ENCODE measurements at regions not wholly inside any gene's neighbourhood (a gene's known extent, or its start where the extent isn't known, plus 50 kb on each side); places are given as distances from the start of the nearest gene placed in this dataset.
"Not testable (repeated sequence)": the region's sequence is repeated elsewhere in the genome, so short reads cannot be mapped to it uniquely, and the experiment has no call there.

DNA sequence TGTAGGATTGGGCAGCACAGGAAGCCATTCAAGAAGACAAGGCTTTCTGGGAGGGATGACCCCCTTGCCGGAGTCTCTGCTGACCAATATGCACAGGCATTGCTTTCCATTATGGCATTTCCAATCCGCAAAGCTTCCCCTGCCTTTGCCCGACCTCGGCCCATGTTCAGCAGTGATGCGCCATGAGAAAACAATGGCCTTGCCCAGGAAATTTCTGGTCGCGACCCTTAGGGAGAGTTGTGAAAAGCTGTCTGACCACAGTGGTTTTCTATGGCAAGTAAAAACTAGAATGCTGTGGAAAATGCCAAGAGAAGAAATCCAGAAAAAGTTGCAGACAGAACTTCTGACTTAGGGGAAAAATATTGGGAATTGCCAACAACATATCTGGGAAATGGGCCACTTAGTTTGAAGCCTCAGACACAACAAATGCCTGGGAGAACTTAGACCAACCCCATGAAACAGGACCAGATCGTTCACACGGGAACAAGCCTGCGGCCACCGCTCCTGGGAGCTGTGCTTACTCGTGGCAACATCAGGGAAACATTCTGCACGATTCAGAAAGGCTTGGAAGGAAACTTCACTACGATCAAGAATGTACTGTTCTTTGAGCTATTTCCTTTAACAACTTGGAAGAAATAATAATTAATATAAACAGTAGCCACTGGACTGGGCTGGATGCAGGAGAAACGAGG, 512.4 kb downstream of the TNS3 start:
- Histone ChIP-seq H3K27ac (no peak overlapping the region), H3K4me3 (no peak overlapping the region)
- no peak for DNase-seq (ENCODE audit: low spot score)
- TF ChIP-seq, protein P1, sequence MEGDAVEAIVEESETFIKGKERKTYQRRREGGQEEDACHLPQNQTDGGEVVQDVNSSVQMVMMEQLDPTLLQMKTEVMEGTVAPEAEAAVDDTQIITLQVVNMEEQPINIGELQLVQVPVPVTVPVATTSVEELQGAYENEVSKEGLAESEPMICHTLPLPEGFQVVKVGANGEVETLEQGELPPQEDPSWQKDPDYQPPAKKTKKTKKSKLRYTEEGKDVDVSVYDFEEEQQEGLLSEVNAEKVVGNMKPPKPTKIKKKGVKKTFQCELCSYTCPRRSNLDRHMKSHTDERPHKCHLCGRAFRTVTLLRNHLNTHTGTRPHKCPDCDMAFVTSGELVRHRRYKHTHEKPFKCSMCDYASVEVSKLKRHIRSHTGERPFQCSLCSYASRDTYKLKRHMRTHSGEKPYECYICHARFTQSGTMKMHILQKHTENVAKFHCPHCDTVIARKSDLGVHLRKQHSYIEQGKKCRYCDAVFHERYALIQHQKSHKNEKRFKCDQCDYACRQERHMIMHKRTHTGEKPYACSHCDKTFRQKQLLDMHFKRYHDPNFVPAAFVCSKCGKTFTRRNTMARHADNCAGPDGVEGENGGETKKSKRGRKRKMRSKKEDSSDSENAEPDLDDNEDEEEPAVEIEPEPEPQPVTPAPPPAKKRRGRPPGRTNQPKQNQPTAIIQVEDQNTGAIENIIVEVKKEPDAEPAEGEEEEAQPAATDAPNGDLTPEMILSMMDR (IDR thresholded peaks at IDR 0.05), result no peak

DNA sequence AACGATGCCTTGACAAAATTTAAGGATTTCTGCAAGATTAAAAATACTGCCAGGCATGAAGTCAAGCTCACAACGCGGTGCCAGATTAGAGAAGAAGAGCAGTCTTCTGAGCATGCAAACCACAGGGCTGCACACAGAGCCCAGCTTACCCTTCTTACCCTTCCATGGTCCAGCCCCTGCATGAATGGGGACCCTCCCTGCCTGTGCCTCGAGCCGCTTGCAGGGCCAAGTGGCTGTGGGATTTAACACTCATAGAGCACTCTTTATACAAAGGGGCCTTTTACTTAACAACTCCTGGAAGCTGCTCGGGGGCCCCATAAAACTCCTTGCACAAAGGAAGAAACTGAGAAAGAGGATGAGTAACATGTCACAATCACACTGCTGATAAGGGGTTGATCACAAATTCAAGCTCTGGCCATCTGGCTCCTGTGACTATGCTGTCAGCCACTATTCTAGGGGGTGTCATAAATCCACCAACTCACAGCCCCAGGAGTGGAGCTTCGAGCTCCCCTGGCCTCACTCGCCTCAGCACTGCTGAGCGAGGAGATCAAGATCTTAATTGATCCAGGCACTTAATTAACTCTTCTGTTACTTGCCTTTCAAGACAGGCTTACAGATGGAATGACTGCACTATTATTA, 514.8 kb downstream of the TNS3 start:
- DNase-seq (ENCODE audit: low spot score), result no peak
- Histone ChIP-seq H3K4me3 (no peak overlapping the region), H3K27ac (no peak overlapping the region)
- TF ChIP-seq, protein P1 (IDR thresholded peaks at IDR 0.05), result no peak

DNA sequence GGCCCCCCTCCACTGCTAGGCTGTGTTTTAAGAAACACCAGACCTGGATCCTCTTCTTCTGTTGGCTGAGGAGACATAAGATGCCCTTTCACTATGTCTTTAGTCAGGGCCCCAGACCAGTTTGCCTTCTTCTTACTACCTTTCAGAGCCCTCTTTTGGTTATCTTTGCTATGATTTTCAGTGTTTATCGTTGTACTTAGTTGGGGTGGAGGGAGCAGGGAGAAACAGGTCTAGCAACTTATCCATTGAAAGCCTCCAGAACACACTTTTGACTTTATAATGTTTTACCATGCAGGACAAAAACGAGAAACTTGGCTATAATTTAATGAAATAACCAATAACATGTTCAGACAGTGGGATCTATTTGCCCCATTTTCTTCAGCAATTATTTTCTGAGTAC, 525.2 kb downstream of the TNS3 start:
- no peak overlapping the region for H3K27ac ChIP-seq
- H3K4me3 ChIP-seq, result no peak overlapping the region
- TF ChIP-seq, protein P1 (IDR thresholded peaks at IDR 0.05), result no peak
- DNase-seq (ENCODE audit: low spot score), result no peak

DNA sequence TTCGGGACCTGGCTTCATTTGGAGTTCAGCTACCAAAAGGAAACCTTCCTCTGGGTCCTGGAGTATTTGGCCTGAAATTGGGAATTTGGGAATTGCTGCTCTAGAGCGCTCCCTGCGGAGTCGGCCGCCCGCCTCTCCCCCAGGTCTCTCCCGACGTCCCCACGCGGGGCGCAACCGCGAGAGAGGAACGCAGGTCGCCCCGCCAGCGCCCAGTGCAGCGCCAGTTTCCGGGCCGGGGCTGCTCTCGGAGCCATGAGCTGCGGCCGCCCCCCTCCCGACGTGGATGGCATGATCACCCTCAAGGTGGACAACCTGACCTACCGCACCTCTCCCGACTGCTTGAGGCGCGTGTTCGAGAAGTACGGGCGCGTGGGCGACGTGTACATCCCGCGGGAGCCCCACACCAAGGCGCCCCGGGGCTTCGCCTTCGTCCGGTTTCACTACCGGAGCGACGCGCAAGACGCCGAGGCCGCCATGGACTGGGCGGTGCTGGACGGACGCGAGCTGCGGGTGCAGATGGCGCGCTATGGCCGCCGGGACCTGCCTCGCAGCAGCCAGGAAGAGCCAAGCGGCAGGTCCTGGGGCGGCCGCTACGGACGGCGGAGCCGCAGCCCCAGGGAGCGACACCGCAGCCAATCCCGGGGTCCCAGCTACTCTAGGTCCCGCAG, 529.2 kb downstream of the TNS3 start:
- H3K27ac ChIP-seq; DNase-seq (ENCODE audit: low spot score): not testable (repeated sequence)
- peak overlapping the region; percentile 40 for H3K4me3 ChIP-seq

DNA sequence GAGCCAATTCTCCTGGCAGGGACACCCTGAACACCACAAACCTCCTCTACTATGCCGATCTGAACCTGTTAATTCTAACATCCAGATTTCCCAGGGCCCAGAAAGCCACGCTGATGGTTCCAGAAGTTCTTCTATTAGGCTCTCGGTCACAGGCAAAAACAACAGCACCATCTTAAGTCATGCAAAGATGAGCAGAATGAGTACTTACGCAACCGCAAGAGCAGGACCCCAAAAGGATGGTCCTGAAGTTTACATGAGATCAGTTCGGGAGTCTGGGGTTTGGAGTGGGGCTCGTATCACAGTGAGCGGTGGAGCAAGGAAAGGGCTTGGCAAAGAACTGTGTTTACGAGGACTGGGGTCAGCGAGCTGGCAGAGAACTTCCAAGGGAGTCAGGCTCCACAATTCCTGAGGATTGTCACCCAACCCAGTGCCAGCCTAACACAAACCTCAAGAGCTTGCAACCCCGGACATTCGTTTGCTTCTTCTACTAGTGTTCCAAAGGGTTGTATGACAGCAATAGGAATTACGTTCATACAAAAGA, 532.6 kb downstream of the TNS3 start:
- H3K4me3 ChIP-seq, result no peak overlapping the region
- no peak overlapping the region for H3K27ac ChIP-seq
- no peak for DNase-seq (ENCODE audit: low spot score)
- TF ChIP-seq, protein P1 (IDR thresholded peaks at IDR 0.05), result no peak

DNA sequence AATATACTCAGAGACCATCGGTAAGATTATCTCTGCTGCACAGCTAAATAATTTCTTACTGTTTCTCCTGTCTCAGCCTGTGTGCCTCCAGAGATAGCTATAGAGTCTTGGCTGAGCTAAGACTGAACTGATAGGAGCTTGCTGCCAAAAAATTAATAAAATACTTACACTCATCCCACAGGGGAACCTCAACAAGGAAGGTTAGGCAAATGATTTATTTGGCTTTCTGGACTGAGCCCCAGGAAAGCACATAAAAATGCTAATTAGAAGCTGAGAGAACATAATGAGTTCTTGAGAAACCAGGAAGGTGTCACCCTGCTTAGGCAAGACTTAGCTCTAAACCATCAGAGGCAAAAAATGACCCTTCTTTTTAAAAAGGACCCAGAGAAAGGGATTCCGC, 534.5 kb downstream of the TNS3 start:
- Histone ChIP-seq H3K27ac (no peak overlapping the region), H3K4me3 (no peak overlapping the region)
- TF ChIP-seq, protein P1 (IDR thresholded peaks at IDR 0.05), result no peak
- no peak for DNase-seq (ENCODE audit: low spot score)

DNA sequence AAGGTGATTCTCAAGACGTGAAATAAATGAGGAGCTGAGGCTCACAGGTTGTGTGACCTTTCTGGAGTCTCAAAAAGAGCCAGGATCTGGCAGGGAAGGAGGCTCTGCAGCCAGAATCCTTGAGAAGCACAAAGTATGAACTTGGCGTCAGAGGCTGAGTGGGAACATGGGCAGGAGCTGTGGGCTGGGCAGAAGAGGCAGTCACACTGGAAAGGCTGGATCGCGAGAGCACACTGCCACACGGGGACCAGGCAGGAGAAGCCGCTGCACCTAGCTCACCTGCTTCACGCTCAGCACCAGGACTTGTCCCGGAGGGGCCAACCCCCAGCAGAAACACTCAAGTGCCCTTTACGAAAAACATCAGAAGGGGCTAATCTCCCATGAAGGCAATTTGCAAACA, 535.0 kb downstream of the TNS3 start:
- Histone ChIP-seq H3K27ac (no peak overlapping the region), H3K4me3 (no peak overlapping the region)
- TF ChIP-seq, protein P1 (IDR thresholded peaks at IDR 0.05), result no peak
- DNase-seq (ENCODE audit: low spot score), result no peak
